ENCODE measurements at regions not wholly inside any gene's neighbourhood (a gene's known extent, or its start where the extent isn't known, plus 50 kb on each side); places are given as distances from the start of the nearest gene placed in this dataset.

DNA sequence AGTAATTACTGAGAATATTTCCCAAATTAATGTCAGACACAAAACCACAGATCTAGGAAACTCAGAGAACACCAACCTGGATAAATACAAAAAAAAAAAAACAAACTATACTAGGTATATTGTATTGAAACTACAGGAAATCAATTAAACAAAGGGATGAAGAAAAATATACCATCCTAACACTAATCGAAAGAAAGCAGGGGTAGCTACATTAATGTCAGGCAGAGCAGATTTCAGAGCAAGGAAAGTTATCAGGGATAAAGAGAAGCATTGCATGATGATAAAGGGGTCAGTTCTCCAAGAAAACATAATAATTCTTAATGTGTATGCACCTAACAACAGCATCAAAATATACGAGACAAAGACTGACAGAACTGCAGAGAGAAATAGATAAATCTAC, 89.9 kb downstream of the TOMM20 start:
- TF ChIP-seq, protein P1, sequence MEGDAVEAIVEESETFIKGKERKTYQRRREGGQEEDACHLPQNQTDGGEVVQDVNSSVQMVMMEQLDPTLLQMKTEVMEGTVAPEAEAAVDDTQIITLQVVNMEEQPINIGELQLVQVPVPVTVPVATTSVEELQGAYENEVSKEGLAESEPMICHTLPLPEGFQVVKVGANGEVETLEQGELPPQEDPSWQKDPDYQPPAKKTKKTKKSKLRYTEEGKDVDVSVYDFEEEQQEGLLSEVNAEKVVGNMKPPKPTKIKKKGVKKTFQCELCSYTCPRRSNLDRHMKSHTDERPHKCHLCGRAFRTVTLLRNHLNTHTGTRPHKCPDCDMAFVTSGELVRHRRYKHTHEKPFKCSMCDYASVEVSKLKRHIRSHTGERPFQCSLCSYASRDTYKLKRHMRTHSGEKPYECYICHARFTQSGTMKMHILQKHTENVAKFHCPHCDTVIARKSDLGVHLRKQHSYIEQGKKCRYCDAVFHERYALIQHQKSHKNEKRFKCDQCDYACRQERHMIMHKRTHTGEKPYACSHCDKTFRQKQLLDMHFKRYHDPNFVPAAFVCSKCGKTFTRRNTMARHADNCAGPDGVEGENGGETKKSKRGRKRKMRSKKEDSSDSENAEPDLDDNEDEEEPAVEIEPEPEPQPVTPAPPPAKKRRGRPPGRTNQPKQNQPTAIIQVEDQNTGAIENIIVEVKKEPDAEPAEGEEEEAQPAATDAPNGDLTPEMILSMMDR (IDR thresholded peaks at IDR 0.05) = no peak
- TF ChIP-seq SIN3A (IDR thresholded peaks at IDR 0.05; ENCODE audit: borderline replicate concordance, insufficient read depth, low read depth, low read length) (no peak), POLR2AphosphoS5 (IDR thresholded peaks at IDR 0.05; ENCODE audit: low read depth, low read length) (no peak), REST (IDR thresholded peaks at IDR 0.05; ENCODE audit: insufficient read depth in 1 of 2, low read depth in 2 of 2, low read length in 1 of 2) (no peak), TCF7L2 (IDR thresholded peaks at IDR 0.05; ENCODE audit: low read depth, low read length) (no peak)

Measured in Panc1 (cell line).